H9 (cell line): ENCODE measurements at regions not wholly inside any gene's neighbourhood (a gene's known extent, or its start where the extent isn't known, plus 50 kb on each side); places are given as distances from the start of the nearest gene placed in this dataset.

ENCODE experiments used
- DNase-seq: peaks from one replicate; pipeline ENCODE4 v3.0.0-alpha.2; 2017
- H2AFZ ChIP-seq: one replicate; pipeline ENCODE4 v1.6.1; 2013; ENCODE audit warnings: mild to moderate bottlenecking, low read length, control low read depth, moderate library complexity
- H2AK5ac ChIP-seq: 2 replicates; pipeline ENCODE4 v1.6.1; 2013; ENCODE audit warnings: low read length, control low read depth, mixed read lengths; ENCODE audit not compliant: insufficient read length
- H2BK120ac ChIP-seq: one replicate; pipeline ENCODE4 v1.6.1; 2013; ENCODE audit warnings: low read depth, mild to moderate bottlenecking, low read length, control low read depth, inconsistent platforms; ENCODE audit not compliant: poor library complexity, severe bottlenecking
- H2BK12ac ChIP-seq: 2 replicates; pipeline ENCODE4 v1.6.1; 2013; ENCODE audit warnings: low read length, control low read depth, mixed read lengths, low read depth; ENCODE audit not compliant: insufficient read length
- H2BK15ac ChIP-seq: 2 replicates; pipeline ENCODE4 v1.6.1; 2013; ENCODE audit warnings: low read depth, low read length, control low read depth
- H2BK20ac ChIP-seq: one replicate; pipeline ENCODE4 v1.6.1; 2013; ENCODE audit warnings: low read depth, mild to moderate bottlenecking, low read length, control low read depth, inconsistent platforms; ENCODE audit not compliant: poor library complexity, severe bottlenecking
- H2BK5ac ChIP-seq: 2 replicates; pipeline ENCODE4 v1.6.1; 2013; ENCODE audit warnings: low read length, control low read depth, mixed read lengths; ENCODE audit not compliant: insufficient read length
- H3K14ac ChIP-seq: 2 replicates; pipeline ENCODE4 v1.6.1; 2013; ENCODE audit warnings: low read length, control low read depth; ENCODE audit not compliant: insufficient read depth
- H3K18ac ChIP-seq: 2 replicates; pipeline ENCODE4 v1.6.1; 2013; ENCODE audit warnings: low read depth, mild to moderate bottlenecking, mixed read lengths, low read length, control low read depth; ENCODE audit not compliant: insufficient read length
- H3K23ac ChIP-seq: 2 replicates; pipeline ENCODE4 v1.6.1; 2013; ENCODE audit warnings: low read length, control low read depth, mixed read lengths, low read depth; ENCODE audit not compliant: insufficient read length
- H3K23me2 ChIP-seq: 2 replicates; pipeline ENCODE4 v1.6.1; 2013; ENCODE audit warnings: low read depth, mild to moderate bottlenecking, mixed read lengths, low read length, control low read depth; ENCODE audit not compliant: insufficient read length, poor library complexity, severe bottlenecking
- H3K27ac ChIP-seq: 2 replicates; pipeline ENCODE4 v1.5.1; 2013; ENCODE audit warnings: low read length, control low read depth, mixed read lengths, low read depth; ENCODE audit not compliant: insufficient read length
- H3K27me3 ChIP-seq: 2 replicates; pipeline ENCODE4 v1.6.1; 2013; ENCODE audit warnings: low read length, control low read depth, inconsistent platforms; ENCODE audit not compliant: insufficient read depth
- H3K4ac ChIP-seq: 2 replicates; pipeline ENCODE4 v1.6.1; 2013; ENCODE audit warnings: low read depth, mild to moderate bottlenecking, control low read depth, inconsistent platforms, low read length, moderate library complexity
- H3K4me1 ChIP-seq: 2 replicates; pipeline ENCODE4 v1.6.1; 2013; ENCODE audit warnings: low read length, control low read depth, inconsistent platforms; ENCODE audit not compliant: insufficient read depth
- H3K4me2 ChIP-seq: 2 replicates; pipeline ENCODE4 v1.6.1; 2013; ENCODE audit warnings: low read length, control low read depth, mixed read lengths; ENCODE audit not compliant: insufficient read length, insufficient read depth
- H3K56ac ChIP-seq: 2 replicates; pipeline ENCODE4 v1.6.1; 2013; ENCODE audit warnings: low read depth, mild to moderate bottlenecking, mixed read lengths, low read length, control low read depth; ENCODE audit not compliant: insufficient read length
- H3K79me1 ChIP-seq: 2 replicates; pipeline ENCODE4 v1.6.1; 2013; ENCODE audit warnings: low read depth, mild to moderate bottlenecking, moderate library complexity, low read length, control low read depth, inconsistent platforms; ENCODE audit not compliant: insufficient read depth, poor library complexity, severe bottlenecking
- H3K79me2 ChIP-seq: 2 replicates; pipeline ENCODE4 v1.6.1; 2013; ENCODE audit warnings: low read length, control low read depth, inconsistent platforms; ENCODE audit not compliant: insufficient read depth
- H3K9ac ChIP-seq: 2 replicates; pipeline ENCODE4 v1.6.1; 2013; ENCODE audit warnings: low read length, control low read depth, mixed read lengths; ENCODE audit not compliant: insufficient read length; ENCODE audit errors: extremely low read depth
- H3K9me3 ChIP-seq: one replicate; pipeline ENCODE4 v1.6.1; 2013; ENCODE audit warnings: low read depth, low read length, inconsistent platforms; ENCODE audit not compliant: control insufficient read depth
- H3T11ph ChIP-seq: one replicate; pipeline ENCODE4 v1.6.1; 2013; ENCODE audit warnings: mild to moderate bottlenecking, low read length, control low read depth, inconsistent platforms
- H4K20me1 ChIP-seq: one replicate; pipeline ENCODE4 v1.6.1; 2013; ENCODE audit not compliant: control insufficient read depth, insufficient read length, insufficient read depth
- H4K5ac ChIP-seq: 2 replicates; pipeline ENCODE4 v1.6.1; 2013; ENCODE audit warnings: low read depth, mild to moderate bottlenecking, mixed read lengths, low read length, control low read depth; ENCODE audit not compliant: insufficient read length
- H4K8ac ChIP-seq: replicated peaks from 2 replicates; pipeline ENCODE4 v1.6.1; 2013; ENCODE audit warnings: low read length, control low read depth, mixed read lengths, low read depth; ENCODE audit not compliant: insufficient read length
- H4K91ac ChIP-seq: 2 replicates; pipeline ENCODE4 v1.6.1; 2013; ENCODE audit warnings: low read depth, mild to moderate bottlenecking, moderate library complexity, mixed read lengths, low read length, control low read depth; ENCODE audit not compliant: insufficient read length
- H3K27ac Mint-ChIP-seq, 3 experiments: 2 replicates in 2 of 3; 3 replicates in 1 of 3; pipeline ENCODE4 v1.8.0; 2020 to 2021; ENCODE audit warnings: mixed read lengths in 3 of 3, mild to moderate bottlenecking in 1 of 3, moderate library complexity in 1 of 3
- H3K27me3 Mint-ChIP-seq: 2 replicates; pipeline ENCODE4 v1.8.0; 2021; ENCODE audit warnings: low read depth, mild to moderate bottlenecking, moderate library complexity, mixed read lengths
- H3K36me3 Mint-ChIP-seq, 3 experiments: 2 replicates in 2 of 3; 3 replicates in 1 of 3; pipeline ENCODE4 v1.8.0; 2020 to 2021; ENCODE audit warnings: low read depth in 3 of 3, mixed read lengths in 3 of 3; ENCODE audit not compliant: insufficient read depth in 1 of 3
- H3K4me1 Mint-ChIP-seq, 2 experiments: 2 replicates each; pipeline ENCODE4 v1.8.0; 2020; ENCODE audit warnings: mixed read lengths in 2 of 2
- H3K4me3 Mint-ChIP-seq, 2 experiments: 2 replicates in 1 of 2; 3 replicates in 1 of 2; pipeline ENCODE4 v1.8.0; 2020 to 2021; ENCODE audit warnings: mild to moderate bottlenecking in 2 of 2, mixed read lengths in 2 of 2, moderate library complexity in 1 of 2
- H3K9me3 Mint-ChIP-seq, 2 experiments: 2 replicates in 1 of 2; 3 replicates in 1 of 2; pipeline ENCODE4 v1.8.0; 2020; ENCODE audit warnings: mild to moderate bottlenecking in 2 of 2, mixed read lengths in 2 of 2, moderate library complexity in 1 of 2
- CTCF ChIP-seq: fragments of 200-600 bp; sonication (generic); conservative IDR thresholded peaks from 3 replicates; pipeline ENCODE4 v1.8.0; 2021; ENCODE audit warnings: antibody characterized with exemption, mild to moderate bottlenecking
- WGBS: extraction: QIAGEN DNeasy Blood & Tissue Kit; methylation state at CpG from one replicate; pipeline ENCODE4 v1.1.7; 2013; ENCODE audit warnings: missing lambda C conversion rate, low lambda C conversion rate, mixed read lengths; ENCODE audit not compliant: insufficient read length; ENCODE audit errors: extremely low coverage; 5-methylcytosine and 5-hydroxymethylcytosine counted together

GRCh38 chr2:210964141-210964764 lies 407.9 kb downstream of the CPS1 start:
- H2BK20ac ChIP-seq: no peak overlapping the region
- H3K56ac ChIP-seq: no peak overlapping the region
- H3K79me1 ChIP-seq: no peaks in the 10 kb centered on the region
- no peak overlapping the region for H2BK12ac ChIP-seq
- no peak overlapping the region for H3K18ac ChIP-seq
- Mint-ChIP-seq H3K27ac (peak overlapping the region in 1 of 3 experiments; percentile 19; a peak in 1 of 7 replicates), H3K4me3 (no peak overlapping the region), H3K27me3 (no peaks in the 10 kb centered on the region), H3K9me3 (no peaks in the 10 kb centered on the region), H3K4me1 (no peaks in the 10 kb centered on the region), H3K36me3 (no peaks in the 10 kb centered on the region)
- WGBS: no CpG with 5 or more reads among the region's 2 CpGs
- H4K8ac ChIP-seq: no peak overlapping the region
- H3K4ac ChIP-seq: no peak overlapping the region
- DNase-seq: no peak
- no peak overlapping the region for H3K9ac ChIP-seq
- no peak overlapping the region for H3K23ac ChIP-seq
- no peak for TF ChIP-seq CTCF
- H2BK15ac ChIP-seq: no peak overlapping the region
- no peak overlapping the region for H3K4me2 ChIP-seq
- H2BK5ac ChIP-seq: no peak overlapping the region
- no peak overlapping the region for H4K5ac ChIP-seq
- no peaks in the 10 kb centered on the region for H3K79me2 ChIP-seq
- H3K14ac ChIP-seq: no peak overlapping the region
- no peaks in the 10 kb centered on the region for H4K20me1 ChIP-seq
- no peaks in the 10 kb centered on the region for H3K4me1 ChIP-seq
- no peak overlapping the region for H2AFZ ChIP-seq
- no peak overlapping the region for H3T11ph ChIP-seq
- no peaks in the 10 kb centered on the region for H3K9me3 ChIP-seq
- no peaks in the 10 kb centered on the region for H3K27me3 ChIP-seq
- H4K91ac ChIP-seq: no peak overlapping the region
- H3K23me2 ChIP-seq: no peaks in the 10 kb centered on the region
- H2BK120ac ChIP-seq: no peak overlapping the region
- H3K27ac ChIP-seq: no peak overlapping the region
- H2AK5ac ChIP-seq: no peak overlapping the region
